ENCODE measurements at regions not wholly inside any gene's neighbourhood (a gene's known extent, or its start where the extent isn't known, plus 50 kb on each side); places are given as distances from the start of the nearest gene placed in this dataset.
"Not testable (repeated sequence)": the region's sequence is repeated elsewhere in the genome, so short reads cannot be mapped to it uniquely, and the experiment has no call there.

DNA sequence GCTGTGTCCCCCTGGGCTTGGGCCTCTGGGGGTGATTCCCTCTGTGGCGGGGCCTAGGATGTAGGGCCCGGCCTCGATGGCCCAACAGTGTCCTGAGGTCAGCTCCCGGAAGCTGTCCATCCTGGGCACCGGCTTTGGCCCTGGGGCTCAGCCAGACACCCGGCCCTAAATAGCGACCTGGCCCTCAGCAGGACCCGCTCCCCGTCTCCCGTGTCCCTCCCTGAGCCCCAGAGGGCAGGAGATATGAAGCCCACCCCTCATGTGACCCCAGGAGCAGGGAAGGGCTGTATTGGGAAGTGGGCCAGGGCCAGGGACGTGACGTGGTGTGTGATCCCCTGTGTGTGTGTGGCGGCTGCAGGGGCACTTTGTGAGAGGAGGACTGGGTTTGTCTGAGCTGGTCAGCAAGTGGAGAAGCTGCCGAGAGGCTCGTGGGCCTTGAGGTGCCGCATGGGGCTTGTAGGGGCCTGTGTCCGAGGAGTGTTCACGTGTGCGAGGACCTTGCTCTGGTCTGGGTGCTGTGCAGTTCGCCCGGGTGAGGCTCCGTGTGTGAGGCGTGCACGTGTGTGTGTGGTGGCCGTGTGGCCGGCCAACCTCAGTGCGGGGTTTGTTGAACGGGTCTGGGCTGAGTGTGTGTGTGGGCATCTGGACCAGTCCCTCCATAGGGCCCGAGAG is 140.7 kb downstream of the TMEM121 start:
- peaks cover 11 to 77% of the 10 kb centered on the region in 2 experiments; a peak in 3 of 4 replicates for H3K9me3 ChIP-seq (ENCODE audit: insufficient read depth in 2 of 2, low read depth in 1 of 2, low read length in 1 of 2)
- H3K79me1 ChIP-seq (ENCODE audit: low read depth, low read length); H3K23me2 ChIP-seq (ENCODE audit: low read depth, low read length); H3K27me3 ChIP-seq (replicated peaks in 1 of 4; ENCODE audit: control insufficient read depth in 3 of 4, extremely low read depth in 1 of 4, insufficient read depth in 3 of 4, low read length in 3 of 4); H2BK5ac ChIP-seq (ENCODE audit: low read depth, low read length); H2BK120ac ChIP-seq (replicated peaks; ENCODE audit: low read depth, low read length); H2AK5ac ChIP-seq (ENCODE audit: low read depth, low read length); H2BK20ac ChIP-seq (ENCODE audit: low read length); H4K91ac ChIP-seq (replicated peaks; ENCODE audit: insufficient read length, low read length); H3K23ac ChIP-seq (ENCODE audit: insufficient read length); H3K14ac ChIP-seq (ENCODE audit: insufficient read length); DNase-seq (ENCODE audit: low read depth in 1 of 2, low spot score in 2 of 2); H4K8ac ChIP-seq (ENCODE audit: extremely low read depth, insufficient read depth, low read length); H2AFZ ChIP-seq (ENCODE audit: low read length); H3K4ac ChIP-seq (replicated peaks; ENCODE audit: insufficient read length, low read depth, low read length); H3K18ac ChIP-seq (ENCODE audit: extremely low read depth, low read length); H3K4me1 ChIP-seq (replicated peaks in 1 of 4; ENCODE audit: control insufficient read depth in 3 of 4, insufficient read depth in 4 of 4, low read length in 3 of 4); H3K4me3 ChIP-seq (ENCODE audit: extremely low read depth in 1 of 4, insufficient read depth in 2 of 4, low read depth in 3 of 4, low read length in 4 of 4); H3K27ac ChIP-seq (ENCODE audit: low read depth, low read length); H4K5ac ChIP-seq (ENCODE audit: insufficient read length, low read depth, low read length); H4K20me1 ChIP-seq (replicated peaks in 1 of 2; ENCODE audit: control insufficient read depth in 1 of 2, insufficient read depth in 2 of 2, low read length in 2 of 2); POLR2A ChIA-PET (ENCODE audit: partially characterized antibody); H3K36me3 ChIP-seq (ENCODE audit: control insufficient read depth in 2 of 4, insufficient read depth in 4 of 4, low read length in 3 of 4); H2BK15ac ChIP-seq (ENCODE audit: low read length); H2BK12ac ChIP-seq (ENCODE audit: low read depth, low read length); H3K9ac ChIP-seq (replicated peaks in 1 of 4; ENCODE audit: extremely low read depth in 1 of 4, low read depth in 3 of 4, low read length in 3 of 4); H3K4me2 ChIP-seq (ENCODE audit: insufficient read depth in 1 of 2, low read depth in 2 of 2, low read length in 2 of 2); H3K56ac ChIP-seq (replicated peaks; ENCODE audit: insufficient read length, low read depth, low read length); H3K79me2 ChIP-seq (ENCODE audit: control insufficient read depth in 1 of 2, insufficient read depth in 2 of 2, low read length in 2 of 2); FAIRE-seq: not testable (repeated sequence)
- CTCF ChIA-PET (ENCODE audit: partially characterized antibody), result interaction anchor here (0.6 kb wide), 1 partner anchor 118 kb away, joined by 3 read pairs; no protein-coding TSS in a partner anchor
- WGBS, 2 experiments (ENCODE audit: extremely low coverage in 1 of 2, insufficient coverage in 1 of 2, insufficient read length in 1 of 2, insufficient replicate concordance in 2 of 2, low coverage in 1 of 2, low lambda C conversion rate in 2 of 2, missing lambda C conversion rate in 1 of 2), result 91% methylated on average over 24 of the region's 29 CpGs; no CpG with 5 or more reads in 1 of the 2 experiments

DNA sequence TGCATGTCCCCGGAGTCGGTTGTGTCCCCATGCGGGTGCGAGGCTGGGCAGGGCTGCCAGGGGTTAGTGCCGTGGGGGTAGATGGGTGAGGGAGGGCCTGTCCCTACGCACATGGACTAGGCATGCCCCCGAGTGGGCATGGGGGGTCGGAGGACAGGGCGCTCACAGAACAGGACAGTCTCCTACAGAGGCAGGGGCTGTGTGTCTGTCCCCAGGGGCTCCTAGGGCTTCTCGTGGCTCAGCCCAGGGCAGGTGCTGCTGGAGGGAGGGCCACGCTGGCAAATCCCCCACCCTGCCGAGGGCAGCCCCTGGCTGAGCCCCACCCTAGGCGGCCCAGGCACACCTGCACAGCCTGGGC is 141.3 kb downstream of the TMEM121 start:
- CTCF ChIA-PET (ENCODE audit: partially characterized antibody), result interaction anchor here (0.6 kb wide), 1 partner anchor 118 kb away, joined by 3 read pairs; no protein-coding TSS in a partner anchor
- FAIRE-seq; H3K14ac ChIP-seq (ENCODE audit: insufficient read length); H3K4me1 ChIP-seq (replicated peaks in 1 of 4; ENCODE audit: control insufficient read depth in 3 of 4, insufficient read depth in 4 of 4, low read length in 3 of 4); H4K20me1 ChIP-seq (replicated peaks in 1 of 2; ENCODE audit: control insufficient read depth in 1 of 2, insufficient read depth in 2 of 2, low read length in 2 of 2); H2BK5ac ChIP-seq (ENCODE audit: low read depth, low read length); DNase-seq (ENCODE audit: low read depth in 1 of 2, low spot score in 2 of 2); H3K36me3 ChIP-seq (ENCODE audit: control insufficient read depth in 2 of 4, insufficient read depth in 4 of 4, low read length in 3 of 4); H4K5ac ChIP-seq (ENCODE audit: insufficient read length, low read depth, low read length); H3K4me2 ChIP-seq (ENCODE audit: insufficient read depth in 1 of 2, low read depth in 2 of 2, low read length in 2 of 2); H3K27ac ChIP-seq (ENCODE audit: low read depth, low read length); H2AFZ ChIP-seq (ENCODE audit: low read length); H3K27me3 ChIP-seq (replicated peaks in 1 of 4; ENCODE audit: control insufficient read depth in 3 of 4, extremely low read depth in 1 of 4, insufficient read depth in 3 of 4, low read length in 3 of 4); H3K79me2 ChIP-seq (ENCODE audit: control insufficient read depth in 1 of 2, insufficient read depth in 2 of 2, low read length in 2 of 2); H3K23ac ChIP-seq (ENCODE audit: insufficient read length); H3K79me1 ChIP-seq (ENCODE audit: low read depth, low read length); H3K9ac ChIP-seq (replicated peaks in 1 of 4; ENCODE audit: extremely low read depth in 1 of 4, low read depth in 3 of 4, low read length in 3 of 4); H2BK12ac ChIP-seq (ENCODE audit: low read depth, low read length); H2BK15ac ChIP-seq (ENCODE audit: low read length); H2BK120ac ChIP-seq (replicated peaks; ENCODE audit: low read depth, low read length); H2AK5ac ChIP-seq (ENCODE audit: low read depth, low read length); H3K4me3 ChIP-seq (ENCODE audit: extremely low read depth in 1 of 4, insufficient read depth in 2 of 4, low read depth in 3 of 4, low read length in 4 of 4); H3K23me2 ChIP-seq (ENCODE audit: low read depth, low read length); H3K18ac ChIP-seq (ENCODE audit: extremely low read depth, low read length); H3K4ac ChIP-seq (replicated peaks; ENCODE audit: insufficient read length, low read depth, low read length); POLR2A ChIA-PET (ENCODE audit: partially characterized antibody); H4K91ac ChIP-seq (replicated peaks; ENCODE audit: insufficient read length, low read length); H2BK20ac ChIP-seq (ENCODE audit: low read length); H4K8ac ChIP-seq (ENCODE audit: extremely low read depth, insufficient read depth, low read length); H3K56ac ChIP-seq (replicated peaks; ENCODE audit: insufficient read length, low read depth, low read length): not testable (repeated sequence)
- 81% methylated on average over 5 of the region's 13 CpGs; no CpG with 5 or more reads in 1 of the 2 experiments for WGBS, 2 experiments (ENCODE audit: extremely low coverage in 1 of 2, insufficient coverage in 1 of 2, insufficient read length in 1 of 2, insufficient replicate concordance in 2 of 2, low coverage in 1 of 2, low lambda C conversion rate in 2 of 2, missing lambda C conversion rate in 1 of 2)
- H3K9me3 ChIP-seq (ENCODE audit: insufficient read depth in 2 of 2, low read depth in 1 of 2, low read length in 1 of 2), result peaks cover 11 to 76% of the 10 kb centered on the region in 2 experiments; a peak in 3 of 4 replicates

Data from H1 (cell line).